GM21576 (cell line): ENCODE measurements at regions not wholly inside any gene's neighbourhood (a gene's known extent, or its start where the extent isn't known, plus 50 kb on each side); places are given as distances from the start of the nearest gene placed in this dataset.
"Not testable (repeated sequence)": the region's sequence is repeated elsewhere in the genome, so short reads cannot be mapped to it uniquely, and the experiment has no call there.

Source experiments
- ATAC-seq: cut with Tn5 transposase; IDR thresholded peaks from one replicate; pipeline ENCODE4 v1.9.1; 2021; ENCODE audit warnings: mild to moderate bottlenecking, moderate library complexity; ENCODE audit not compliant: unreplicated experiment

DNA sequence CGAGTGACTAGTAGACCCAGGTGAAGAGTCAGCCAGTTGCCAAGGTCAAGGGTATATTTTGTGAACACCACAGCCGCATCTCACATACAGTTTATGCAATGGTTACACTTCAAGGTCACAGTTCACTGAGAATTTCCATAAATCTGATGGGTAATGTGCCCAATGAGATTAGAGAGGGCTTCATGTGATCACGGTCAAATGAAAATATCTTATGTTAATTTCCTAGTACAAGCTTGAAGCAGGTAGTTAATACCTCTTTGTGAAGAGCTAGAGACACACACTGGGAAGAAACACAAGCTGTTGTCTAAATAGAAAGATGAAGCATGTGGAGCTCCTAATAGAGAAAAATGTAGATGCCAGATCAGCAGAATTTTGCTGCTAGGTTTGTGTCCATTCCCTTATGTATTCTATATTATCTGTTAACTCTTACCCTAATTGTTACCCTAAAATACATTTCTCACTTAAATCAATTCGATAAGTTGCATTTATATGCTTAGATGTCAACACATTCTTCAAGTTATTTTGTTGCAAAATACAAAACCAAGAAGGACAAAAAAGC is 136.0 kb downstream of the NR2F2 start:
- no peak for ATAC-seq

DNA sequence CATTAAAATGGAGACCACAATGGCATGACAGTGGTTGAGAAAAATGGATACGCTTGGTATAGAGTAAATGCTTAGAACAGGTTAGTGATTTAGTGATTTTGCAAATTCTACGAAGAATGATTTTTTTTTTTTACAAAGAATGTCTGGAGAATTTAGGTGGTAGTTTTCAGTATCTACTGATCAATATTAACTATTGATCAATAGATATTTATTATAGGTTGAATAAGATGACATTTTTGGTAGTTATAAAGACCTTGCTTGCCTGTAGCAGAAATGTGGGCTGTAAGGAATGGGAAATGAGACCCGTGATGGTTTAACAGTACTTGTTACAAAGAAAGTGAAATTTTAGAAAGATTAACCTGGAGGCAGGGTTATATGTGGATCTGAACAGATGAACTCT is 137.5 kb downstream of the NR2F2 start:
- no peak for ATAC-seq

DNA sequence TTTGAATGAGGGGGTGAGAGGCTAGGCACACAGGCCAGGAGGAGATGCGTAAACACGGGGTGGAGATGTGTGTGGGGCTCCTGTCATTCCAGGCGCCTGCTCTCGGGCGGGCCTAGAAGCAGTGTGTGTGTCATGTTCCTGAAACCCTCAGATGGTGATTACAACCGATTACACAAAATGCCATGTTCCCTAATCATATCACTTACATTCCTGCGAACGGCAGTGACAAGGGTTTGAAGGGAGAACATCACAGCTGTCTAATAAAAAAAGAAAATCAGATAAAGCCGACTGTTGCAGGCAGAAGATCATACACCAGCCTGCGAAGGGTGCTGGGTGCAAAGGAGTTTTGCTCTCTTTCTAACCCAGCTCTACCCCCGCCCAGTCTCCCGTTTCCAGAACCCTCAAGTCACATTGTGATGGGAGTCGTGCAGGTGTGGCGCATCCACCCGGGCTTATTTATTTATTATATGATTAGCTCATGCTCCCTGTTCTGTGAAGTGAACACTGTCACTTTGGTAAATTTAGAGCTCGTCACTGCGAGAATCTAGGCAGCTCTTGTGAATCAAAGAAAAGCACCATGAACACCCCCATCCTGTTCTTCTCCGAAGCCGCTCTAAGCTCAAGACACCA is 140.3 kb downstream of the NR2F2 start:
- ATAC-seq: no peak

DNA sequence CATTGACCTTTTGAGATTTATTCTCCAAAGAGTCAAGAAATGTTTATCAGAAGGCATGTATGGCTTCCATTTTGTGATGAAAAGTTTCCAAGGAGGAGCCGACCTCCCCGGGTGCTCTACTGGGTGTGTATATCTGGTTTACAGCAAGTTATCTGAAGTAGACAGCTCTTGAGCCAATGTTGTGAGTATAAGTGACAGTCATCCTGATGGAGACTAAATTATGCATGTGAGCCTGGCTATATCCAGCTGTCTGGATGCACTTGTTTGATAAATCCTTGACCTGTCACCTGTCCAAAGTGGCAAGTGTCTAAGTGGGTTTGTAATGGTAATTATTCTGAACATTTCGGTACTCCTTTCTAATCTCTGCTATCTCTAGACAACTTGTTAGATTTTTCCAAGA is 142.2 kb downstream of the NR2F2 start:
- ATAC-seq: no peak

DNA sequence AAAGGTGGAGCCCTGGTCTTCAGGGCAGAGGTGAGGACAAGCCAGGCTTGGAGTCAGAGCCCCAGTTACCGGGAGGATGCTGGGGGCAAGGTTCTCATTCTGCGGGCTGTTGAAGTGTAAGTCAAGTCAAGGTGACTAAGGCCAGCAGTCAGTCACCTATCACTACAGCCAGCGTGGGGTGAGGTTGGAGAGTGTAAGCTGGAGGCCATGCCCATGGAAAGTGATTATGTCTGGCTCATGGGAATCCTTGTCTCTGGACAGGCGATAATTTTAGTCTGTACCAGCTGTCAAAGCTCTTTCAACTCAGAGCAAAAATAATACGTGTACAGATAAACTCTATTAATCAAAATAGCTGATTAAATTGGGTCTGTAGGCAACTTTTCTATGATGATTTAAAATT is 143.1 kb downstream of the NR2F2 start:
- ATAC-seq: no peak

DNA sequence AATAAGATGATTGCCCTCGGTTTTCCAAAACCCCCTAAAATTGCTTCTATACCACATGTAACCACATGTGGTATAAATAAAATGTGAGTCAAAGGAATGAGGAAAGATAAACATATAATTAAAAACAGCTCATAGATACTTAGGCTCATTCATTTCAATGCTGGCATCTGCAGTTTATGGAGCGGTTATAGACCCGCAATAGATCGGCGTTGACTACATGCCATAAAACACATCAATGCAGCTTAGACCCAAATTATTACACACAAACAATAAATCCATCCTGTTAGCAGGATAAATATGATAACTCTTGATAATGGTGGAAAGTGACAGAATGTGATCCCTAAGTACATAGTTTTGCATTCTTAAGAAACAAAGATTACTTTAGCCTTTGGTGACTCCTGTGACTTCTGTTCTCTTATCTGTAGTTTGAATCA is 143.7 kb downstream of the NR2F2 start:
- no peak for ATAC-seq

DNA sequence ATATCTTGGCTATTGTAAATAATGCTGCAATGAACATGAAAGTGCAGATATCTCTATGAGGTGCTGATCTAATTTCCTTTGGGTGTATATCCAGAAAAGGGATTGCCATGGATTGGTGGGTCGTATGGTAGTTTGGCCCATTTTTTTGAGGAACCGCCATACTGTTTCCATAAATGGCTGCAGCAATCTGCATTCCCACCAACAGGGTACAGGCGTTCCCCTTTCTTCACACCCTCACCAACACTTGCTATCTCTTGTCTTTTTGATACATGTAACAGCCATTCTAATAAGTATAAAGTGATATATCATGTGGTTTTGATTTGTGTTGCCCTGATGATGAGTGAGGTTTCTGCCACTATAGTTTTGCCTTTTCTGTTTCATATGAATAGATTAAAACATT is 146.7 kb downstream of the NR2F2 start:
- ATAC-seq: no peak

DNA sequence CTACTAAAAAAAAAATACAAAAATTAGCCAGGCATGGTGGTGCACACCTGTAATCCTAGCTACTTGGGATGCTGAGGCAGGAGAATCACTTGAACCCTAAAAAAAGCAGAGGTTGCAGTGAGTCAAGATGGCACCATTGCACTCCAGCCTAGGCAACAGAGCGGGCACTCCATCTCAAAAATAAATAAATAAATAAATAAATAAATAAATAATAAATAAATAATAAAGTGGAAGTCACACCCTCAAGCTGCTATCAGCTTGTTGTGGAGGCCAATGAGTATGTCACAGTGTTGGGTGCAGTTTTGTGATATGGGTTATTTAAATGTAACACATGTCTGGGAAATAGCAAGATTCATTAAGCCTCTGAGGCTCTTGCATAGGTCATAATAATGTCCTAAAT is 153.9 kb downstream of the NR2F2 start:
- not testable (repeated sequence) for ATAC-seq

DNA sequence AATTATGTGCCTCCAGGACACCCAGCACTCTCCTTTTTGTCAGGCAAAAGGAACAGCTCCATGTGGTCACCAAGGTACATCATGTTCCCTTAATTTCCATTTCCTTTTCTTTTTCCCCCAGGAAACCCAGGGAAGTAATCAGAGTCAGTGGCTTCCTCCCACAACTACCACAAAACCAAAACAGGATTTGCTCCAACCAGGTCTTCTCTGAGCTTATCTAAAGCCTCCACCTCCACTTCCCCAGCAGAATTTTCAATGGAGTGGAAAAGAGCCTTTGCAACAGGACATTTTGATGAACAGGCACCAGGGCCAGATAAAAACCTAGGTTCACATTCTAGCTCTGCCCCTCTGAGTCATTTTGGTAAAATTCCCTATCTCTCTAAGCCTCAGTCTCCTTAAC is 154.3 kb downstream of the NR2F2 start:
- ATAC-seq: no peak

DNA sequence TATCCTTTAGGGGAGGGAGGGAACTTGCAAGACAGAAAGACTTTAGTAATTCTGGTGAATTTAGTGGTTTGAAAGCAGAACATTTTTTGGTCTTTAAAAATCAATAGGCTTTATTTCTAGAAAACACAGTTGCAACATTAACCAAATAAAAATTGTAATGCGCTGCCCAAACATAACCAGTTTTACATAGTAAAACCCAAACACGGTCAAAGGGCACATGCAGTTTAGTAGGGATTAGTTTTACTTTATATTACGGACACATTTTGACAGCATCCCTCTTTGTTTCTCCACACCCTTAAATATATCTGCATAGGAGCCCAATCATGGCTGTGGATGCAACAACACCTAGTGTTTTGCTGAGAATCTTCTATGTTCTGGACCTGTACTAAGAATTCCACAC is 156.7 kb downstream of the NR2F2 start:
- no peak for ATAC-seq

DNA sequence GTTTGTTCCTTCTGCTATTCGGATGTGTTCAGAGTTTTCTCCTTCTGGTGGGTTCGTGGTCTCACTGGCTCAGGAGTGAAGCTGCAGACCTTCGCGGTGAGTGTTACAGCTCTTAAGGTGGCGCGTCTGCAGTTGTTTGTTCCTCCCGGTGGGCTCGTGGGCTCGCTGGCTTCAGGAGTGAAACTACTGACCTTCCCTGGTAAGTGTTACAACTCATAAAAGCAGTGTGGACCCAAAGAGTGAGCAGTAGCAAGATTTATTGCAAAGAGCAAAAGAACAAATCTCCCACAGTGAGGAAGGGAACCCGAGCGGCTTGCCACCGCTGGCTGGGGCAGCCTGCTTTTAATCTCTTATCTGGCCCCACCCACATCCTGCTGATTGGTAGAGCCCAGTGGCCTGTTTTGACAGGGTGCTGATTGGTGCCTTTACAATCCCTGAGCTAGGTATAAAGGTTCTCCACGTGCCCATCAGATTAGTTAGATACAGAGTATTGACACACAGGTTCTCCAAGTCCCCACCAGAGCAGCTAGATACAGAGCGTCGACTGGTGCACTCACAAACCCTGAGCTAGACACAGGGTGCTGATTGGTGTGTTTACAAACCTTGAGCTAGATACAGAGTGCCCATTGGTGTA is 160.7 kb downstream of the NR2F2 start:
- not testable (repeated sequence) for ATAC-seq

DNA sequence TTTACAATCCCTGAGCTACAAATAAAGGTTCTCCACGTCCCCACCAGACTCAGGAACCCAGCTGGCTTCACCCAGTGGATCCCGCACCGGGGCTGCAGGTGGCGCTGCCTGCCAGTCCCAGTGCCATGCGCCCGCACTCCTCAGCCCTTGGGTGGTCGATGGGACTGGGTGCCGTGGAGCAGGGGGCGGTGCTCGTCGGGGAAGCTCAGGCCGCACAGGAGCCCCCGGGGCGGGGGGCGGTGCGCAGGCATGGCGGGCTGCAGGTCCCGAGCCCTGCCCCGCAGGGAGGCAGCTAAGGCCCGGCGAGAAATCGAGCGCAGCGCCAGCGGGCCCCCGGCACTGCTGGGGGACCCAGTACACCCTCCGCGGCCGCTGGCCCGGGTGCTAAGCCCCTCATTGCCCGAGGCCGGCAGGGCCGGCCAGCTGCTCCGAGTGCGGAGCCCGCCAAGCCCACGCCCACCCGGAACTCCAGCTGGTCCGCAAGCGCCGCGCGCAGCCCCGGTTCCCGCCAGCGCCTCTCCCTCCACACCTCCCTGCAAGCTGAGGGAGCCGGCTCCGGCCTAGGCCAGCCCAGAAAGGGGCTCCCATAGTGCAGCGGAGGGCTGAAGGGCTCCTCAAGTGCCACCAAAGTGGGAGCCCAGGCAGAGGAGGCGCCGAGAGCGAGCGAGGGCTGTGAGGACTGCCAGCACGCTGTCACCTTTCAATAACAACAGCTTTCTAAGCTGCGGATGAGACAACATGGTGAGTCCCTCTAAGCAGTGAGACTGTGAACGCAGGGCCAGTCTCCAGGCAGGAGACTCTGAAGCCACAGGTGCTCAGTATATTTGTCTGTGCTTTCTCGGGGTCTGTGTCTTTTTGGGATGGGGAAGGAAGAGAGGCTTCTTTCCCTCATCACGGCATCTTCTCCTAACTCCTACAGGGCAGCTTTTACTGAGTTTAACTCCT is 161.5 kb downstream of the NR2F2 start:
- not testable (repeated sequence) for ATAC-seq

DNA sequence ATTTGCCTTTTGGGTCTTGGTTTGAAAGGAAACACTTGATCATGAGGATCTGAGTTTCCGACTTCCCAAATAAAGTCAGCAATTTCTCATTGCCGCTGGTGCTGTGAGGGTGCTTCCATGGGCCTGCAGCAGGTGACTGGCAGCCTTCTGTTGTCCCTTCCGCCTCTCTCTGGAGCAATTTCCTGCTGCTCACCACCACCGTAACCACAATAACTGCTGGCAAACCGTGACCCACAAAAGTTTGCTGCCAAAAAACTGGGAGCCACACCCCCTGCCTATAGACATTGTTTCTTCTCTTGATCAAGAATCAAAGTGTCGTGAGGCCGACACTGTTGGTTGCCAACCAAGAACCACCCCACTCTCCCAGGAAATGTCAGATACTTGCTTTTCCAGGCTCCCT is 164.0 kb downstream of the NR2F2 start:
- no peak for ATAC-seq

DNA sequence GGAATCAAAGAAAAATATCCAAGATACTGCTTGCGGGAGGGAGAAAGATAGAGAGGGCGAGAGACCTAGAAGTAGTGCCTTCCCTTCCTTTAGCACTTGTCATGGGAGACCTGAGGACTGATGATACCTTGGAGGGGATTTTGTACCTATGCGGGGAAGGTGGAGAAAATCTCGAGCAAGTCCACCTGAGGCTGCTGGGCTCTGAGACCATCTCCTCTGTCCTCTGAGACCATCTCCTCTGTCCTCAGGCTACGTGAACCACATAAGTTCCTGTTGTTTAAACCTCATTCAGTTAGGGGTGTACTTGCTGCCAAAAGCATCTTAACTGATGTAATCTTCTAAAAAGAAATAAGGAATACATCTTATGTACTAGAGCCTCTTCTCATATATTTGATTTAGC is 164.9 kb downstream of the NR2F2 start:
- ATAC-seq: no peak

DNA sequence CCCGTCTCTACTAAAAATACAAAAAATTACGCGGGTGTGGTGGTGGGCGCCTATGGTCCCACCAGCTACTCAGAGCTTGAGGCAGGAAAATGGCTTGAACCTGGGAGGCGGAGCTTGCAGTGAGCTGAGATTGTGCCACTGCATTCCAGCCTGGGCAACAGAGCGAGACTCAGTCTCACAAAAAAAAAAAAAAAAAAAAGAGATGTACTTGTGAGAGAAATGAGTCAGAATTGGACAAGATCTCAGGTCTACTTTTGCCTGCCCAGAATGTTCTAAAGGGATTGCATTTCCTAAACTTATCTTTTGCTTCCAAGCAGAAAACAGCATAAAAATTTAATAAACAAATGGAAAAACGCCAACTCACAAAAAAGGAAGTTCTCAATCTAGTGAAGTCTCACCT is 167.5 kb downstream of the NR2F2 start:
- no peak for ATAC-seq

DNA sequence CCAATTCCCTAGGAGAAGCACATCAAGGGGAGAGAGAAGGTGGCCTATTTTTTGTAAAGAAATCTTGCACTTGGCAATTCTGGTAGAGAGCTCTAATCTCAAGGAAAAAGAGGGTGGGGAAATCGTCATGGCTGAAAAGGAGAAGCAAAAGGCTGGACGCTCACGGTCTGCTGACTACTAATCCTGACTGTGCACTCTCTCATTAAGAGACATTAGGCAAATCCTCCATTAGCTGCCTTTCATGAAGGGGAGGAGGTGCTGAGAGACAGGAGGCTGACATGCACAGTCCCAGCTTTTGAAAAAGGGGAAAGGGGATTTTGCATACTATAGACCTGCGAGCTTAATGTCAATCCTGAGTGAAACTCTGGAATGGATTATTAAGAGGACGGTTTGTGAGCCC is 170.0 kb downstream of the NR2F2 start:
- no peak for ATAC-seq

DNA sequence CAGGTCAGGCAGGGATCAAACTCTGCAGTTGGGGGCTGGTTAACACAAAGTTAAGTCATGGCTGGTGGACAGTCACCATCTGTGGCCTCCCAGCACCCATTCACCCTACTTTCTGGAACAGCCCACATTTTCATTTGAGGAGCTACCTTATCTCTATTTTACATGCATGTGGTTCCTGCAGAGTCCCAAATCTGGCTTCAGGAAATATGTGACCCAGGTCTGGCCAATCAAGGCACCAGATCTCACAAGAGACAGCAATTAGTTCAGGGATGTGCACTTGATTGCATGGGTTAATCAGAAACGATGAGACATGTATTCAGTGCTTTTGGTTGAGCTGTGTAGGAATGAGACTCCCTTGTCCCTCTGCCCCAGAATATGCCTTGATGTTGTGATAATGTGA is 170.9 kb downstream of the NR2F2 start:
- ATAC-seq: no peak

DNA sequence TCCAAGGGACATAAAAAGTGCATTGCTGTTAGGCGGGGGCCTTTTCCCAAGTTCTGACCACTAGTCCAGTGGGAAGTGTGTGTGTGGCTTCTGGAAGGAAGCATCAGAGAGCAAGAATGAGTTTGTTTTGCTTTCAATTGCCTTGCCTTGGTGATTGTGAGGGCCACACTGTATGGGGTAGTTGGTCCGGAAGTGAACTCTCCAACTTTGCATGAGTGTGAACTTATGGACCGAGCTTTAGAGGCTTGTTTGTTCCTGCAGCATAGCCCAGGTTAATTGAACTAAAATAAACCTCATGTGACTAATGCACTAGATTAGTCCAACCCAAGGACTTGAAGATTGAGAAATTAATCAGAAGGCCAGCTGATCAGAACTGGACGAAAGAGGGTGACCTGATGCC is 171.7 kb downstream of the NR2F2 start:
- ATAC-seq: no peak

DNA sequence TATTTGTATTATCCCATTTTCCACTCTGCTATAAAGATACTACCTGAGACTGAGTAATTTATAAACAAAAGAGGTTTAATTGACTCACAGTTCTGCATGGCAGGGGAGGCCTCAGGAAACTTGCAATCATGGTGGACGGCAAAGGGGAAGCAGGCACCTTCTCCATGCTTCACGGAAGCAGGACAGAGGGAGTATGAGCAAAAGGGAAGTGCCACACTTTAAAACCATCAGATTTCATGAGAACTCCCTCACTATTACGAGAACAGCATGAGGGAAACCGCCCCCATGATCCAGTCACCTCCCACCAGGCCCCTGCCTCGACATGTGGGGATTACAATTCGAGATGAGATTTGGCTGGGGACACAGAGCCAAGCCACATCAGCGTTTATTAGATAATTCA is 172.8 kb downstream of the NR2F2 start:
- ATAC-seq: no peak

DNA sequence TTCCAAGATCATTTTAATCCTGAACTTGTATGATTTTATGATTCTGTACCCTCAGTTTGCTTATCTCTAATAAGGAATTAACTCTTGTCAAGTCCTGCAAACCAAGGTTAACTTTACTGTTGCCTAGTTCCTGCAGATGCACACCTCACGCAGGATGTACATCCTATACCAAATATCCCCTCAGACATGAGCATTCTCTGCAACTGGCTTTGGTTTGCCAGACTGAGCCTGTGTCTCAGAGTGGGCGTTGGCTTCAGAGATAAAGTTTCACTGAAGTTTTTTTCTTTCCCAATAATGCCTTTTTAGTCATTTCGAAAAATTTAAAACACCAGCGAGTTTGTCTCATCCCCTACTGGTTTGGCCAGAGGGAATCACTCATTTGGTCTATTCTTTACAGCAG is 173.9 kb downstream of the NR2F2 start:
- no peak for ATAC-seq

DNA sequence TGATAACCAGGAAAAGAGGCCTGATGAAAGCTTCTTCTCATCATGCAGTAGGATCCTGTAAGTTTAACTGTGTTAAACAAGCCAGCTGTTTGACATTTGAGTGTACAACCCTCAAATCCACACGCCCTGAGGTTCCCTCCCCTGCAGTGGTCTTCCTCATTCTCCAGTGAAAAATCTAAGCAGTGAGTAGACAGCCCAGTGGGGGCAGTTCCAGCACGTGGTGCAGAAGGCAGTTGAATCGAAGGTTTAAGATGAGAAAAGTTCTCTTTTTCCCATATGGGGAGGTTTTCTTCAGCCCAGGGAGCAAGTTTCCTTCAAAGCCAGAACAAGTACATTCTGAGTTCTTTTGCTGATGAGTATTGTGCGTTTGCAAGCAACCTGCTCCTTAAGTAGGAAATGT is 174.5 kb downstream of the NR2F2 start:
- no peak for ATAC-seq
